GM19455 (cell line): ENCODE measurements at regions not wholly inside any gene's neighbourhood (a gene's known extent, or its start where the extent isn't known, plus 50 kb on each side); places are given as distances from the start of the nearest gene placed in this dataset.

Experiments
- ATAC-seq: cut with Tn5 transposase; IDR thresholded peaks from one replicate; pipeline ENCODE4 v1.9.1; 2021; ENCODE audit not compliant: unreplicated experiment

DNA sequence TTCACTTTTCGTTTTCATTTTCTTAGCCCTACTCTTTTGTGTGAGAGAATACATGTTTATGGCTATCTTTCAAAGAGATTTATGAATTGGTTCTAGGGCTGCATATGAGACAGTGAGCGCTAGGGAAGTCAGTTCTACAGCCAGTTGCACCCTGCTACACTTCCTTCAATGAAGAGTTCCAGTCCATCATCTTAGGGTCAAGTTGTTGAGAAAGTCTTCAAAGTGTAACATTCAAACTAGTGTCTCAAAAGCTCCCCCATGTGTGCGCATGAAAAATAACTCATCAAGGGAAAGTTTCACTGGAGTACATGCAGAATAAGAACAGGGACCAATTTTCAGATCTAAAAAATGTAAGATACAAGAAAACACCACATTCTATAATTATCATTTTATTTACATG, 317.2 kb downstream of the DEPDC1B start:
- no peak for ATAC-seq

DNA sequence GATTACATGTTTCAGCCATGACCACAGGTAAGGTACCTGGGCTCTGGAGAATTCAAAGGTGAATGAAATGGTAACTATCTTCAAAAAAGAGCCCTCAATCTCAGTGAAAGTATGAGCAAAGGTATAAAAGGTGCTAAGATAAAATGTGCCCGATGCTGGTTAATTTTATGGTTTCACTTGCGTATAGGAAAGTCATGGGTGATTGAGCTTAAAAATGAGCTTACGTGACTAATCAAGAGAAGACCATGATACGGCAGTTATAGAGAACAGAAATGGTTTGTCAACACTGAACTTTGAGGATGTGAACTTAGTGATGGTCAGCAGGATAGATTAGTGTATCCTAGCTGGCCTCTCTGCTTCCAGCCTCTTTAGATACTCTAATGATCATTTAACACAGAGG, 320.1 kb downstream of the DEPDC1B start:
- no peak for ATAC-seq

DNA sequence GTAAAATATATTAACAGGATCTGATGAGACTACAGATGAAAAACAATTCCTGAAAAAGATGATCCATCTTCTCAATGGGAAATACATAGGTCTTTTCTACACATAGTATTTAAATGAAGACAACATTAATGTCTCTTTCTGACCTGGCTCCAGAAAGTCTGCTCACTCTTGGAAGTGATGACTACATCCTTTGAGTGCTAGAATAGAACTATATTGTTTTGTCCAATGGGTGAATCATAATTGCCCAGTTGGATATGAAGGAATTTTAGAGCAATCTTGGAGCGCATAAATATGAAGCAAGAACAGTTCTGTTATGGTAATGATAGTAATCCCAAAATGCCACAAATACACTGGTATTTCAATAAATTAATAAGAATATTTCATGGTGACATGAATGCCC, 322.1 kb downstream of the DEPDC1B start:
- ATAC-seq, result no peak

GRCh38 chr5:60376860-60377259, 323.1 kb downstream of the DEPDC1B start:
- no peak for ATAC-seq

DNA sequence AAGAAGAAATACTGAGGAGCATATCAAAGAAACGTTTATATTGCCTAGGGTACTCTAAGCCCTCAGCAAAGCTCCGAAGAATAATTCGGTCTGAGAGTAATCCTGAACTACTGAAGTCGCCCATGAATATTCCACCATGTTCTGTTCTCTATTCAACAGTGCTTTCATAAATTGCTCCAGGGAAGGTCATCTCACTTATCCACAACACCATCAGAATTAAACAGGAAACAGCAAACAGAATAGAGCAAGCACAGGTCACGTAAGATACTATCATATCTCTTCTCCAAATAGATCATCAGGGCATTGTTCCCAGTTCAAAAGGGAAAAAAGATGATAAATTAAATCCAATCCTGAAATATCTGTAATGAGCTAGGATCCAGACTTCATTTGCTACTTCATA, 325.6 kb downstream of the DEPDC1B start:
- no peak for ATAC-seq

DNA sequence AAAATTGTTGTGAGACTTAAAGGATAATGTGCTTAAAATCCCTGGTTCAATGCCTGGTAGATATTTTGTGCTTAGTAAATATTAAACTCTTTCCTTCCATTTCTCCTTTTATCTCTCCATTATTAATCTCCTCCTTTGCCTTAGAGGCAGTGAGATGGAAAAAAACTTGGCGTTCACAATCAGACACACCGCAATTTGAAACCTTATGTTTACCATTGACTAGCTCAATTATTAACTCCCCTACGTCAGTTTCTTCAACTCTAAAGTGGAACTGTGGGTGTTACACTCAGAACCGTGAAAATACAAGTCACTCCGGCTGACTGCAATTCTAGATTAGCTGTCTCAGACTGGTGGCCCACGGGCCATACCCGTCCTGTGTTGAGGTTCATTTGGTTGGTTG, 327.2 kb downstream of the DEPDC1B start:
- no peak for ATAC-seq

GRCh38 chr5:60371065-60371464, 328.9 kb downstream of the DEPDC1B start:
- no peak for ATAC-seq

DNA sequence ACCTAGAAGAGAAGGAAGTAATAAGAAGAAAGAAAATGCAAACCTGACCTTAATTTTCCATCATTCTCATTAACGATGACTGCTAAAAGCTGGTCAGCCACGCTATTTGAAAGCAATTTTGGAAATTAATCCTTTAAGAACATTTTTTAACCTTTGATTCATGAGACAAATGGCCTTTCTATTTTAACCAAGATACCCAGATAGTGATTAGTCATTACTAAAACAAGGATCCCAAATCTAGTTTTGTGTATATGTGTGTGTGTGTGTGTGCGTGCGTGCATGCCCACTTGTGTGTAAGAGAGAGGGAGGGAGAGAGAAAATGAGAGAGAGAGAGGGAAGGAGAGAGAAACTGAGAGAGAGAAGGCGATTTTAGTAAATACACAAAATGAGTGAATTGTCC, 329.5 kb downstream of the DEPDC1B start:
- ATAC-seq, result no peak

DNA sequence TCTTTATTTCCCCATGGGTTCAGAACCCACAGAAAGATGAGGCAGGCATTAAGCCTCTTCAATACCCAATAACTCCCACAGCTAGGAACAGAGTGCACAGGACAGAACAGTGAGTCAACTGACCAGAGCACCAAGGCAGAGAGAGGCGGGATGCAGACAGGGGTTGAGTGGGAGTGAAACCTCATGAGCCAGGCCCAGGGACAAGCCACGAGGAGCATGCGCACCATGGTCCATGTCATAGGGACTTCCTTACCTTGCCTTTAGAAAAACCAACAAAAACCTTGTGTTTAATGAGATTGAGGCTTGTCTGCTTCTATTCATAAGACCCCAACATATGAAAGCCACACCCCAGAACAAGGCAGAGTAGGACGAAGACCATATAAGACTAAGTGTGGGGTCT, 330.6 kb downstream of the DEPDC1B start:
- ATAC-seq, result no peak

DNA sequence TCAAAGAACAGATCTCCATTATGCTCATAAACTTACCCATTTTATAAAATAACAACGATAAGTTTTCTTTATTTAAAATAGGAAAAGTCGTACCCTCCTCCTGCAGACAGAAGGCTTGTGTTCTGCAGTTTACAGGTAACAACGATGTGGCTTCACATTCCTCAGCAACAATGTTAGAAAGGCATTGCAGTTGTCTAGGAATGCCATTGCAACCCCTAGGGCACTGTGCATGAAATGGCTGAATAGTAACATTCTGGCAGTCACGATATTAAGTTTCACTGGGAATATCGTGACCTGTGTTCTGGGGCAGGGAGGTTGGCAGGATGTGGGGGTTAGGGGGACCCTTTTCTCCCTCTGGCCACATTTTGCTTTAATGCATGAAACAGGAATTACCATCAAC, 331.9 kb downstream of the DEPDC1B start:
- ATAC-seq, result no peak

DNA sequence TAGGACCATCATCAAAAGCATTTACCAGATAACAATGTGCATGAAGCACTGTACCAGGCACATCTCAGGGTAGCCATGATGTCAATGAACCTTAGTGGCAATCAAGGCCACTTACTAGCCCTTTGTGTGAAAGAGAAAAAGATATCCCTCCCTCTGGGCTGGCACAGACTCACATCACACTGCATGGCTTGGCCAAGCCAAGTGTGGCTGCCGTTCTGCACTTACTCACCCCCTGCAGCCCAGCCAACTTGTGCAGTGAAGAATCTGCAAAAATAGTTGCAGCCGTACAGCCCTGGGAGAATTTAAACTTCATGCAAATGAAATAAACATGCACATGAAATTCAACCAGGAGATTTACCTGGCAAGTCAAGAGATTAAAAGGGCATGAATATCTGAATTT, 333.5 kb downstream of the DEPDC1B start:
- no peak for ATAC-seq

DNA sequence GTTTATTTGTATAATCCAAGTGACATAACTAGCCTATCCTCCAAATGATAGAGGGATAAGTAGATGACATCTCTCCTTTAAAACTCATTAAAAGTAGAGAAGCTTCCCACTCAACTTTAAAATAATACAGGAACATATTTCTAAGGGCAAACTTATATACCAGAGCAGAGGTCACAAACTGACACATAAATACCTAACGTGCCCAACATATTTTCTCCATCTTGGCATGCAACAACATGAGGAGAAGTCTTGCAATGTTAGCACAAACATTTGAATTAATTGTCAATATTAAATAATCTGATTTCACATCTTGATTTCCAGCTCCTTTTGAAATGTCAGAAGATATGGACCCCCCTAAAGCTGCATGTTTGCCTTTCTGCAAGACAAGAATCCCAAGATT, 335.0 kb downstream of the DEPDC1B start:
- no peak for ATAC-seq

GRCh38 chr5:60362158-60362557, 337.8 kb downstream of the DEPDC1B start:
- no peak for ATAC-seq

GRCh38 chr5:60360355-60360754, 339.6 kb downstream of the DEPDC1B start:
- no peak for ATAC-seq

- ATAC-seq, result no peak
These were observed 342.7 kb downstream of the DEPDC1B start for GRCh38 chr5:60357302-60357701.

DNA sequence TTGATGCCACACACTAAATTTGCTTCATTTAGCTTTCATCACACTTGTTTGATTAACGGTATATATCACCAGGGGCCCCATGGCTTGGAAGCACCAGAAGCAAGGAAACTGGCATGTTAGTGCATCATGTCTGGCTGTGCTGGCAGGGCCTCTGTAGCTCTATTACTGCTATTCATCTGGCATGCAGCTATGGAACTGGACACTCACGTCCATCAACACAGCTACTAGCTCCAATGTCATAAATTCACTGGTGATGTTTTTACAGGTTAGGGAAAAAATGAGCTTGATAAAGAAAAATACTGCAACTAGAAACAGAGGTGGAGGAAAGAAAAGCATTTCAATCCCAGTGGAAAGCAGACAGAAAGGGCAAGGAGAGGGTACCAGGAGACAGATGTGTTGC, 343.2 kb downstream of the DEPDC1B start:
- ATAC-seq, result no peak

- ATAC-seq, result no peak
These were observed 344.8 kb downstream of the DEPDC1B start for GRCh38 chr5:60355181-60355580.

- no peak for ATAC-seq
These were observed 345.7 kb downstream of the DEPDC1B start for GRCh38 chr5:60354311-60354710.

- no peak for ATAC-seq
These were observed 346.9 kb downstream of the DEPDC1B start for GRCh38 chr5:60352992-60353599.

GRCh38 chr5:60350794-60351193, 349.2 kb downstream of the DEPDC1B start:
- ATAC-seq, result no peak

GRCh38 chr5:60349891-60350415, 350.0 kb downstream of the DEPDC1B start:
- no peak for ATAC-seq

DNA sequence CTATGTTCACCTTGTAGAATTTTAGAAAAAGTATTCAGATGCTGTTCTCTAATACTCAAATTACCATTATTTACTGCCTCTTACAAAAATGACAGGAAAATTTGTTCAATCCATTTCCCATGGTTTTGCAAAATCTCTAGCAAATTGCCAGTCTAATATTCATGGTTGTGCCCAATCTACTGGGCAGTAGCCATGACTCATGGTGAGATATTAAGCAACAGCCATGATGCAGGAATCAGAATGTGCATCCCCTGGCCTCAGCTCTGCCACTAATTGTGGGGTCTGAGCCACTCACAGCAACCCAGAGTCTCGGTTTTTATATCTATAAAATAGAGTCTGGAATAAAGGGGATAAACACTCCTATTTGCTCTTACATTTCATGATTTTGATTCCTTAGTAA, 353.6 kb downstream of the DEPDC1B start:
- no peak for ATAC-seq

DNA sequence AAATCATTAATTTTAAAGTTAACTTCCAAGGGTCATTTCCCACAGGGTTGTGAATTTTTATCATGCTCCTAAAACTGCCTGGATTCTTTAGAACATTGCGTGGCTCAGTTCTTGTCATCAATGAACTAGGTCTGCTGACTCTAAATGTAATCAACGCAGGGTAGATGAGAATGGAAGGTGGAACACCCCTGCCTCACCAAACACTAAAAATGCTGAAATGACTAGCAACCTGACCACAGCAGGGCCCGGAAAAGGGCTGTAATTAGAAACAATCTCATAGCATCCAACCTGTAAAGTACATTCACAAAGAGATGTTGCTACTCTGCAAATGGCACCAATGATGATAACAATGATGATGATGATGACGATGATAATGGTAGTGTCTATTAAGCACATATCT, 356.9 kb downstream of the DEPDC1B start:
- ATAC-seq, result no peak
